ENCODE measurements at regions not wholly inside any gene's neighbourhood (a gene's known extent, or its start where the extent isn't known, plus 50 kb on each side); places are given as distances from the start of the nearest gene placed in this dataset.

DNA sequence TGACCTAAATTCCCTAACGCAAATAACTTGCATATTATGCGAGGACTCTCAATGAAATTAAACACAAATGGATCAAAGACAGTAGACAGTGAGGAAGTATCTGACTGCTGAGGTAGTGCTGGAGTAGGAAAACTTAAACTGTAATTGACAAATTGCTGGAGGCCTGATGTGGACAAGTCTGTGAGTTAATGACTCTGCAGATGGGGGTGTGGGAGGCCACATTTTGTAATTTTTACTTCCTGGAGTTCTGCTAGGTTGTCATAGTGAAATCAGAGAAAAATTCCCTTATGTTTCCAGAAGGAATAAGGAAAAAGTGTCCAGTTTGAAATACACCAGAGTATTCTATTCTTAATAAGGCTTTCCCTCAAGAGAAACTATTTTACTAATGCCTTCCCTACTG is 333.0 kb upstream of the CNTNAP5 start:
- no peak for TF ChIP-seq MEF2A (IDR thresholded peaks at IDR 0.05; ENCODE audit: borderline replicate concordance, low read depth)
- no peak for TF ChIP-seq CHD2 (IDR thresholded peaks at IDR 0.05; ENCODE audit: low read length, partially characterized antibody)
- TF ChIP-seq, protein P1, sequence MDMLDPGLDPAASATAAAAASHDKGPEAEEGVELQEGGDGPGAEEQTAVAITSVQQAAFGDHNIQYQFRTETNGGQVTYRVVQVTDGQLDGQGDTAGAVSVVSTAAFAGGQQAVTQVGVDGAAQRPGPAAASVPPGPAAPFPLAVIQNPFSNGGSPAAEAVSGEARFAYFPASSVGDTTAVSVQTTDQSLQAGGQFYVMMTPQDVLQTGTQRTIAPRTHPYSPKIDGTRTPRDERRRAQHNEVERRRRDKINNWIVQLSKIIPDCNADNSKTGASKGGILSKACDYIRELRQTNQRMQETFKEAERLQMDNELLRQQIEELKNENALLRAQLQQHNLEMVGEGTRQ (IDR thresholded peaks at IDR 0.05; ENCODE audit: borderline replicate concordance, low read depth, low read length) = no peak
- TF ChIP-seq TEAD4 (IDR thresholded peaks at IDR 0.05; ENCODE audit: borderline replicate concordance, insufficient read depth) = no peak
- H3F3A ChIP-seq (replicated peaks; ENCODE audit: insufficient read depth) = no peaks in the 10 kb centered on the region
- POLR2A ChIA-PET = no interaction called here

DNA sequence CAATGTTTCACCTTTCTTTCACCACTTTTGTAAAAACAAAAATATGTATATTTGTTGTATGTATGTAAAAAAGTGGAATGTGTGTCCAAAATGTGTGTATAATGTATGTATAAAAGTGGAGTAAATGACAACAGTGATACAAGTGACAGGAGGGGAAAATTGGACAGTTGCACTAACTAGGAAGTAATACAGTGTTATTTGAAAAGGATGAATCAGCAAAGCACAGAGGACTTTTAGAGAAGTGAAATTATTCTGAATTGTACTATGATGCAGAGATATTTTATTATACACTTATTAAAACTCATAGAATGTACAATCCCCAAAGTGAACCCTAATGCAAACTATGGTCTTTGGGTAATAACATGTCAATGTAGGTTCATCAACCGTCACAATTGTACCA is 331.3 kb upstream of the CNTNAP5 start:
- 25% methylated on average over 1 of the region's 1 CpG for WGBS (ENCODE audit: low lambda C conversion rate)

More for the DNA sequence above, 333.0 kb upstream of the CNTNAP5 start:
- Histone ChIP-seq H3K79me2 (ENCODE audit: insufficient read depth) (no peaks in the 10 kb centered on the region), H3K9me2 (no peaks in the 10 kb centered on the region), H4K20me1 (ENCODE audit: insufficient read depth) (no peaks in the 10 kb centered on the region), H3K4me2 (no peak overlapping the region), H3K9ac (no peak overlapping the region), H3K27ac (ENCODE audit: low read depth in 2 of 2, low read length in 1 of 2) (no peak overlapping the region), H3K4me3 (ENCODE audit: low read depth in 2 of 2, low read length in 1 of 2) (no peak overlapping the region), H3K4me1 (ENCODE audit: control insufficient read depth in 1 of 2, insufficient read depth in 2 of 2, low read depth in 1 of 2, low read length in 1 of 2) (peaks cover 0 to 4% of the 10 kb centered on the region in 2 experiments; a peak in 2 of 4 replicates), H3K9me3 (no peaks in the 10 kb centered on the region), H3K27me3 (ENCODE audit: insufficient read depth) (no peaks in the 10 kb centered on the region), H3K36me3 (replicated peaks in 1 of 2; ENCODE audit: control insufficient read depth in 1 of 2, insufficient read depth in 2 of 2, low read length in 1 of 2) (no peaks in the 10 kb centered on the region), H2AFZ (ENCODE audit: low read depth) (no peak overlapping the region)
- no peak for DNase-seq
- CTCF ChIA-PET = no interaction called here
- 66% methylated on average over 2 of the region's 2 CpGs for WGBS (ENCODE audit: low lambda C conversion rate)

More for the DNA sequence above, 331.3 kb upstream of the CNTNAP5 start:
- Histone ChIP-seq H3K79me2 (ENCODE audit: insufficient read depth) (no peaks in the 10 kb centered on the region), H3K27ac (ENCODE audit: low read depth in 2 of 2, low read length in 1 of 2) (no peak overlapping the region), H3K4me3 (ENCODE audit: low read depth in 2 of 2, low read length in 1 of 2) (no peak overlapping the region), H3K4me1 (ENCODE audit: control insufficient read depth in 1 of 2, insufficient read depth in 2 of 2, low read depth in 1 of 2, low read length in 1 of 2) (peaks cover 0 to 7% of the 10 kb centered on the region in 2 experiments; a peak in 2 of 4 replicates), H3K36me3 (replicated peaks in 1 of 2; ENCODE audit: control insufficient read depth in 1 of 2, insufficient read depth in 2 of 2, low read length in 1 of 2) (no peaks in the 10 kb centered on the region), H3K27me3 (ENCODE audit: insufficient read depth) (no peaks in the 10 kb centered on the region), H3K9me2 (no peaks in the 10 kb centered on the region), H4K20me1 (ENCODE audit: insufficient read depth) (no peaks in the 10 kb centered on the region), H3F3A (replicated peaks; ENCODE audit: insufficient read depth) (no peaks in the 10 kb centered on the region), H3K4me2 (no peak overlapping the region), H2AFZ (ENCODE audit: low read depth) (no peak overlapping the region), H3K9me3 (no peaks in the 10 kb centered on the region), H3K9ac (no peak overlapping the region)
- DNase-seq = no peak
- CTCF ChIA-PET = no interaction called here
- TF ChIP-seq MEF2A (IDR thresholded peaks at IDR 0.05; ENCODE audit: borderline replicate concordance, low read depth) (no peak), TCF12 (IDR thresholded peaks at IDR 0.05) (no peak), RCOR1 (IDR thresholded peaks at IDR 0.05; ENCODE audit: low read length) (no peak), POLR2AphosphoS5 (IDR thresholded peaks at IDR 0.05; ENCODE audit: low read depth, low read length) (no peak), GATA2 (CRISPR knock-in tag; IDR thresholded peaks at IDR 0.05) (no peak), RAD21 (IDR thresholded peaks at IDR 0.05; ENCODE audit: low read length) (no peak), SIN3A (IDR thresholded peaks at IDR 0.05; ENCODE audit: borderline replicate concordance, low read depth, low read length) (no peak), ELF1 (IDR thresholded peaks at IDR 0.05) (no peak), FOXM1 (IDR thresholded peaks at IDR 0.05; ENCODE audit: low read depth) (no peak), MXI1 (IDR thresholded peaks at IDR 0.05; ENCODE audit: low read depth, low read length) (no peak), YY1 (IDR thresholded peaks at IDR 0.05; ENCODE audit: low read depth) (no peak), RXRA (IDR thresholded peaks at IDR 0.05; ENCODE audit: borderline replicate concordance, low read depth) (no peak)
- TF ChIP-seq, protein P2, sequence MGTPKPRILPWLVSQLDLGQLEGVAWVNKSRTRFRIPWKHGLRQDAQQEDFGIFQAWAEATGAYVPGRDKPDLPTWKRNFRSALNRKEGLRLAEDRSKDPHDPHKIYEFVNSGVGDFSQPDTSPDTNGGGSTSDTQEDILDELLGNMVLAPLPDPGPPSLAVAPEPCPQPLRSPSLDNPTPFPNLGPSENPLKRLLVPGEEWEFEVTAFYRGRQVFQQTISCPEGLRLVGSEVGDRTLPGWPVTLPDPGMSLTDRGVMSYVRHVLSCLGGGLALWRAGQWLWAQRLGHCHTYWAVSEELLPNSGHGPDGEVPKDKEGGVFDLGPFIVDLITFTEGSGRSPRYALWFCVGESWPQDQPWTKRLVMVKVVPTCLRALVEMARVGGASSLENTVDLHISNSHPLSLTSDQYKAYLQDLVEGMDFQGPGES (IDR thresholded peaks at IDR 0.05; ENCODE audit: low read depth, low read length) = no peak
- TF ChIP-seq, protein P3, sequence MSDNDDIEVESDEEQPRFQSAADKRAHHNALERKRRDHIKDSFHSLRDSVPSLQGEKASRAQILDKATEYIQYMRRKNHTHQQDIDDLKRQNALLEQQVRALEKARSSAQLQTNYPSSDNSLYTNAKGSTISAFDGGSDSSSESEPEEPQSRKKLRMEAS (IDR thresholded peaks at IDR 0.05; ENCODE audit: low read depth) = no peak
- POLR2A ChIA-PET = no interaction called here

Measured in SK-N-SH (cell line).